ENCODE measurements at regions not wholly inside any gene's neighbourhood (a gene's known extent, or its start where the extent isn't known, plus 50 kb on each side); places are given as distances from the start of the nearest gene placed in this dataset.

DNA sequence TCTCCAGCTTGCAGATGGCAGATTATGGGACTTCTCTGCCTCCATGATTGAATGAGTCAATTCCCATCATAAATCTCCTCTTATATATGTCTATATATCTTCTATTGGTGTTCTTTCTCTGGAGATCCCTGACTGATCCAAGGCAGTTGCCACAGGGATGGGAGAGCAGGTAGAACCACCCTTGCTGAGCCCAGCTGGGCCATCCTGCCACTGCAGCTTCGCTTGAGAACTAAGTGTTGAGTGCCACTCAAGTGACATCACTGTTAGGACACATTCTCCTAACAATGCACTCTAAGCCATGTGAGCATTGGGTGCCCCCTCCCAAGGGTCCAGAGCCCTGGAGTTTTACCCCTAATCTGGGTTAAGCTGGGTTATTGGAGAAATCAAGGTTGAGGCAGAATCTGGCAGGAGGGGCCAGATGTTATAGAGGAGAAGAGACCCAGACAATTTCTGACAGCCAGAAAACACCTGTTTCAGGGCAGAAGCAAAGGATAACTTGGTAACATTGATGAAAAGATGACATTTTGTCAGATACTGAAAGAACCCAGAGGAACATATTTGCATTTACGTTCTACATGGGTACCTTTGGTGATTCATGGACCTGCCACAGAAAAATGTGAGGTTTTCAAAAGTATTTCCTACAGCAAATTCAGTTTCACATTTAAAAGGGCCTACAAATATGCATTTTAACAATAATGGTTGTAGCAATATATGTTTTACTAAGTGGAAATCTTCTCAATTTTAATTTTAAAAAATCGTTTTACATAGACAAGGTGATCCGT lies 57.2 kb upstream of the MAX start:
- in situ Hi-C loops (cut with MboI; ENCODE audit: low sequenced_read_pairs) (loop anchor here (5.0 to 25.0 kb wide), 3 partner anchors 453 to 903 kb away; no protein-coding TSS in a partner anchor), intact Hi-C loops (cut with micrococcal nuclease) (loop anchor here (5.0 to 10.0 kb wide), 5 partner anchors 57 to 1345 kb away; partner anchors contain the start of genes FNTB, GPHN and MAX), dilution Hi-C loops (cut with HindIII; ENCODE audit: low sequenced_read_pairs, unreplicated experiment) (no loop called here)
- no peak overlapping the region for H3K56ac ChIP-seq (ENCODE audit: extremely low read depth, insufficient read depth, low read length)
- POLR2A ChIA-PET (ENCODE audit: unreplicated experiment) = no interaction called here
- no peak overlapping the region for H2AK9ac ChIP-seq (replicated peaks; ENCODE audit: low read depth, low read length, poor library complexity)
- H2AFZ ChIP-seq (replicated peaks; ENCODE audit: low read length, poor library complexity) = no peak overlapping the region
- H2BK15ac ChIP-seq (ENCODE audit: low read depth, low read length) = no peak overlapping the region
- no peak overlapping the region for H3K4ac ChIP-seq (ENCODE audit: low read depth, low read length)
- DNase-seq (no peak), ATAC-seq (ENCODE audit: low read depth) (no peak)
- H2BK20ac ChIP-seq (ENCODE audit: low read depth, low read length) = no peak overlapping the region
- BruUV-seq (replicated peaks) = no TSS peak
- no peak for TF ChIP-seq RCOR1 (IDR thresholded peaks at IDR 0.05; ENCODE audit: insufficient replicate concordance, low read length)
- H4K5ac ChIP-seq (ENCODE audit: low read depth, low read length) = no peak overlapping the region
- no peak overlapping the region for H3K4me2 ChIP-seq (ENCODE audit: low read depth, low read length)
- H3K79me1 ChIP-seq (ENCODE audit: low read depth in 1 of 2, low read length in 2 of 2) = no peaks in the 10 kb centered on the region
- no peaks in the 10 kb centered on the region for H3K9me1 ChIP-seq (ENCODE audit: insufficient read depth, low read length)
- WGBS, 2 experiments (ENCODE audit: extremely low coverage in 2 of 2, insufficient read length in 1 of 2) = no CpG with 5 or more reads among the region's 4 CpGs
- H4K20me1 ChIP-seq (ENCODE audit: insufficient read depth, low read length) = no peaks in the 10 kb centered on the region
- no peak overlapping the region for H3K18ac ChIP-seq (ENCODE audit: low read depth, low read length)
- H3K4me3 ChIP-seq (ENCODE audit: insufficient read depth, low read depth, low read length) = no peak overlapping the region
- H3K4me1 ChIP-seq (ENCODE audit: control insufficient read depth, insufficient read depth, low read length) = peaks cover 6% of the 10 kb centered on the region
- no peaks in the 10 kb centered on the region for H3K9me3 ChIP-seq (ENCODE audit: control insufficient read depth, insufficient read depth, low read length)
- CTCF ChIA-PET = interaction anchor here (0.7 kb wide), 1 partner anchor 256 kb away, joined by 3 read pairs; no protein-coding TSS in a partner anchor
- no peak overlapping the region for H2AK5ac ChIP-seq (ENCODE audit: low read depth, low read length)
- no peak overlapping the region for H3K9ac ChIP-seq (ENCODE audit: low read depth, low read length)
- no peaks in the 10 kb centered on the region for H3K36me3 ChIP-seq (ENCODE audit: control insufficient read depth, insufficient read depth, low read length)
- H2BK5ac ChIP-seq (ENCODE audit: low read depth, low read length, poor library complexity, severe bottlenecking) = no peak overlapping the region
- H3K23ac ChIP-seq (ENCODE audit: low read depth, low read length) = no peak overlapping the region
- no peak overlapping the region for H3K27ac ChIP-seq (ENCODE audit: insufficient read depth, low read length)
- no peaks in the 10 kb centered on the region for H3K27me3 ChIP-seq (ENCODE audit: control insufficient read depth, insufficient read depth, low read length)
- no peak overlapping the region for H2BK120ac ChIP-seq (ENCODE audit: low read depth, low read length)
- H4K8ac ChIP-seq (ENCODE audit: low read depth in 2 of 2, low read length in 2 of 2) = no peak overlapping the region
- no peak overlapping the region for H3K14ac ChIP-seq (replicated peaks; ENCODE audit: low read depth, low read length)
- no peak overlapping the region for H4K91ac ChIP-seq (ENCODE audit: insufficient read depth, low read depth, low read length)

All from IMR-90 (cell line).